ENCODE measurements at regions not wholly inside any gene's neighbourhood (a gene's known extent, or its start where the extent isn't known, plus 50 kb on each side); places are given as distances from the start of the nearest gene placed in this dataset.

- no peak for DNase-seq (ENCODE audit: low read depth)
- in situ Hi-C loops (cut with HindIII; ENCODE audit: low pct_unique_long_range_greater_than_20kb, low sequenced_read_pairs), result no loop called here
Observed at GRCh38 chr6:125519367-125519766, 217.6 kb upstream of the HDDC2 start.

- DNase-seq (ENCODE audit: low read depth), result no peak
- in situ Hi-C loops (cut with HindIII; ENCODE audit: low pct_unique_long_range_greater_than_20kb, low sequenced_read_pairs), result no loop called here
Observed at GRCh38 chr6:125524356-125524755, 222.6 kb upstream of the HDDC2 start.

- in situ Hi-C loops (cut with HindIII; ENCODE audit: low pct_unique_long_range_greater_than_20kb, low sequenced_read_pairs), result no loop called here
- DNase-seq (ENCODE audit: low read depth), result no peak
Observed at GRCh38 chr6:125526007-125526720, 223.3 kb upstream of the HEY2 start.

- in situ Hi-C loops (cut with HindIII; ENCODE audit: low pct_unique_long_range_greater_than_20kb, low sequenced_read_pairs), result no loop called here
- DNase-seq (ENCODE audit: low read depth), result no peak
Observed at GRCh38 chr6:125528621-125529041, 220.8 kb upstream of the HEY2 start.

- in situ Hi-C loops (cut with HindIII; ENCODE audit: low pct_unique_long_range_greater_than_20kb, low sequenced_read_pairs), result no loop called here
- no peak for DNase-seq (ENCODE audit: low read depth)
Observed at GRCh38 chr6:125529061-125529460, 220.4 kb upstream of the HEY2 start.

GRCh38 chr6:125533710-125534397 lies 215.6 kb upstream of the HEY2 start:
- in situ Hi-C loops (cut with HindIII; ENCODE audit: low pct_unique_long_range_greater_than_20kb, low sequenced_read_pairs), result no loop called here
- DNase-seq (ENCODE audit: low read depth), result no peak

GRCh38 chr6:125534430-125535263 lies 214.8 kb upstream of the HEY2 start:
- DNase-seq (ENCODE audit: low read depth), result no peak
- in situ Hi-C loops (cut with HindIII; ENCODE audit: low pct_unique_long_range_greater_than_20kb, low sequenced_read_pairs), result no loop called here

GRCh38 chr6:125537090-125537489 lies 212.3 kb upstream of the HEY2 start:
- in situ Hi-C loops (cut with HindIII; ENCODE audit: low pct_unique_long_range_greater_than_20kb, low sequenced_read_pairs), result no loop called here
- DNase-seq (ENCODE audit: low read depth), result no peak

GRCh38 chr6:125539892-125540291 lies 209.5 kb upstream of the HEY2 start:
- DNase-seq (ENCODE audit: low read depth), result no peak
- in situ Hi-C loops (cut with HindIII; ENCODE audit: low pct_unique_long_range_greater_than_20kb, low sequenced_read_pairs), result no loop called here

- in situ Hi-C loops (cut with HindIII; ENCODE audit: low pct_unique_long_range_greater_than_20kb, low sequenced_read_pairs), result no loop called here
- no peak for DNase-seq (ENCODE audit: low read depth)
Observed at GRCh38 chr6:125544819-125545218, 204.6 kb upstream of the HEY2 start.

GRCh38 chr6:125546841-125547251 lies 202.6 kb upstream of the HEY2 start:
- DNase-seq (ENCODE audit: low read depth), result no peak

GRCh38 chr6:125547381-125547780 lies 202.1 kb upstream of the HEY2 start:
- DNase-seq (ENCODE audit: low read depth), result no peak
- in situ Hi-C loops (cut with HindIII; ENCODE audit: low pct_unique_long_range_greater_than_20kb, low sequenced_read_pairs), result no loop called here

More at GRCh38 chr6:125546841-125547251, 202.6 kb upstream of the HEY2 start:
- in situ Hi-C loops (cut with HindIII; ENCODE audit: low pct_unique_long_range_greater_than_20kb, low sequenced_read_pairs), result no loop called here

- DNase-seq (ENCODE audit: low read depth), result no peak
- in situ Hi-C loops (cut with HindIII; ENCODE audit: low pct_unique_long_range_greater_than_20kb, low sequenced_read_pairs), result no loop called here
Observed at GRCh38 chr6:125549202-125549884, 200.1 kb upstream of the HEY2 start.

GRCh38 chr6:125550892-125551291 lies 198.5 kb upstream of the HEY2 start:
- in situ Hi-C loops (cut with HindIII; ENCODE audit: low pct_unique_long_range_greater_than_20kb, low sequenced_read_pairs), result no loop called here
- no peak for DNase-seq (ENCODE audit: low read depth)

- in situ Hi-C loops (cut with HindIII; ENCODE audit: low pct_unique_long_range_greater_than_20kb, low sequenced_read_pairs), result no loop called here
- no peak for DNase-seq (ENCODE audit: low read depth)
Observed at GRCh38 chr6:125552819-125553218, 196.6 kb upstream of the HEY2 start.

- DNase-seq (ENCODE audit: low read depth), result no peak
- in situ Hi-C loops (cut with HindIII; ENCODE audit: low pct_unique_long_range_greater_than_20kb, low sequenced_read_pairs), result no loop called here
Observed at GRCh38 chr6:125554456-125554855, 195.0 kb upstream of the HEY2 start.

- in situ Hi-C loops (cut with HindIII; ENCODE audit: low pct_unique_long_range_greater_than_20kb, low sequenced_read_pairs), result no loop called here
- DNase-seq (ENCODE audit: low read depth), result no peak
Observed at GRCh38 chr6:125558241-125558843, 191.1 kb upstream of the HEY2 start.

- in situ Hi-C loops (cut with HindIII; ENCODE audit: low pct_unique_long_range_greater_than_20kb, low sequenced_read_pairs), result no loop called here
- peak; percentile 65 for DNase-seq (ENCODE audit: low read depth)
Observed at GRCh38 chr6:125558907-125559306, 190.5 kb upstream of the HEY2 start.

Measured in Caki2 (cell line).